ENCODE measurements at regions not wholly inside any gene's neighbourhood (a gene's known extent, or its start where the extent isn't known, plus 50 kb on each side); places are given as distances from the start of the nearest gene placed in this dataset.

GRCh38 chr14:39614297-39614923, 182.2 kb upstream of the FBXO33 start:
- TF ChIP-seq CTCF (IDR thresholded peaks at IDR 0.05) (no peak), POLR2AphosphoS5 (IDR thresholded peaks at IDR 0.05) (no peak), POLR2A (IDR thresholded peaks at IDR 0.05) (no peak)

Data from stomach (tissue), 4 donors.